Mesothelial cell of epicardium (in vitro differentiated cells): ENCODE measurements at regions not wholly inside any gene's neighbourhood (a gene's known extent, or its start where the extent isn't known, plus 50 kb on each side); places are given as distances from the start of the nearest gene placed in this dataset.
A peak's percentile ranks its signal among the peaks of the same experiment; 100 is the strongest.

Experiments used
- DNase-seq, 2 experiments: peaks; one replicate each; pipeline ENCODE4 v3.0.0; 2021; ENCODE audit warnings: low spot score in 2 of 2; ENCODE audit not compliant: unreplicated experiment in 2 of 2
- H3K27ac Mint-ChIP-seq: 2 replicates; pipeline ENCODE4 v1.8.0; 2021; ENCODE audit warnings: mixed read lengths
- H3K27me3 Mint-ChIP-seq: 2 replicates; pipeline ENCODE4 v1.8.0; 2021; ENCODE audit warnings: low read depth, mixed read lengths
- H3K36me3 Mint-ChIP-seq: 2 replicates; pipeline ENCODE4 v1.8.0; 2021; ENCODE audit warnings: mixed read lengths
- H3K4me1 Mint-ChIP-seq: 2 replicates; pipeline ENCODE4 v1.8.0; 2021; ENCODE audit warnings: mixed read lengths
- H3K4me3 Mint-ChIP-seq: 2 replicates; pipeline ENCODE4 v1.8.0; 2021; ENCODE audit warnings: mild to moderate bottlenecking, moderate library complexity, mixed read lengths
- H3K9me3 Mint-ChIP-seq: 2 replicates; pipeline ENCODE4 v1.8.0; 2021; ENCODE audit warnings: mixed read lengths
- TF ChIP-seq, protein P1 (sequence below): fragments of 200-600 bp; sonication (generic); IDR thresholded peaks from one replicate; pipeline ENCODE4 v1.5.0; 2021; ENCODE audit warnings: antibody characterized with exemption; ENCODE audit not compliant: unreplicated experiment

DNA sequence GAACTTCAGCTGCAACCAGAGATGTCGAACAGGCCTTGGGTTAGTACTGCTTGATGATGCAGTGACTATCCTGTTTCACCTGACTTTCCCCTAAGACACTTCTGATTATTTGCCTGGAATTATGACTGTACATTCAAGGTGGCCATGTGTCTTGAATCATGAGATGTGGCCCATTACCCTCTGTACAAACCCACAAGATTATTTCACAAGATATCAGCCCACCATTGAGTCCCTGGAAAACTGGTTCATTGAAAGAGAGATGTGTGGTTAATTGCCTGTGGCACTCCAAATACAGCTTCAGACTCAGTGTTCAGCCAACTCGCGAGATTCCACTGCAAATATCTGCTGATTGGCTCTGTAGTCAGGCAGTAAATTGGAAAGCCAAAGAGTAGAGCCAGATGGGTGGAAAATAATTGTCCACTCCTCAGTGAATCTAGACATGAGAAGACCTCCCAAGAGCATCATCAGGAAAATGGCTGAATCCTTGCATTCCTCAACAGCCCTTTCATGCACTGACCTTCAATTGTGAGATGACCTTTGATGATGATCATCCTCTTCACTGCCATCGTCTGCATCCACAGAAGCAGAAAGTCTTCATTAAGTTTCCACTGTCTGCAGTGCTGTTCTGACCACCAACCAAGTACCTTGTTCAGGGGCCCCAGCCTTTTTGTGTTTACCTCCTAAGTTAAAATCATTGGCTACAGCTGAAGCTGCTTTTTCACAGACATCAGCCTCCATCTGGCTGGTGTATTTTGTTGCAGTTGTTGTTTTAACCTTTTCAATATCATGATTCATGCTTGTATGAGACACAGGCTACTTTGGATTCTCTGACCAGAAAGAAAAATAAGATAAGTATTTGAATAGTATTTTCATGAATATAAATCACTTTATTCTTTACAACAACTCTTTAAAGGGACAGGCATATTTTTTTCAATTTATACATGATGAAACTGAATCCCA is 75.2 kb downstream of the ESM1 start:
- Mint-ChIP-seq H3K9me3 (no peaks in the 10 kb centered on the region), H3K36me3 (no peaks in the 10 kb centered on the region), H3K4me1 (peaks cover 14% of the 10 kb centered on the region), H3K4me3 (no peak overlapping the region), H3K27me3 (peaks cover 40% of the 10 kb centered on the region), H3K27ac (no peak overlapping the region)
- no peak for DNase-seq
- TF ChIP-seq, protein P1, sequence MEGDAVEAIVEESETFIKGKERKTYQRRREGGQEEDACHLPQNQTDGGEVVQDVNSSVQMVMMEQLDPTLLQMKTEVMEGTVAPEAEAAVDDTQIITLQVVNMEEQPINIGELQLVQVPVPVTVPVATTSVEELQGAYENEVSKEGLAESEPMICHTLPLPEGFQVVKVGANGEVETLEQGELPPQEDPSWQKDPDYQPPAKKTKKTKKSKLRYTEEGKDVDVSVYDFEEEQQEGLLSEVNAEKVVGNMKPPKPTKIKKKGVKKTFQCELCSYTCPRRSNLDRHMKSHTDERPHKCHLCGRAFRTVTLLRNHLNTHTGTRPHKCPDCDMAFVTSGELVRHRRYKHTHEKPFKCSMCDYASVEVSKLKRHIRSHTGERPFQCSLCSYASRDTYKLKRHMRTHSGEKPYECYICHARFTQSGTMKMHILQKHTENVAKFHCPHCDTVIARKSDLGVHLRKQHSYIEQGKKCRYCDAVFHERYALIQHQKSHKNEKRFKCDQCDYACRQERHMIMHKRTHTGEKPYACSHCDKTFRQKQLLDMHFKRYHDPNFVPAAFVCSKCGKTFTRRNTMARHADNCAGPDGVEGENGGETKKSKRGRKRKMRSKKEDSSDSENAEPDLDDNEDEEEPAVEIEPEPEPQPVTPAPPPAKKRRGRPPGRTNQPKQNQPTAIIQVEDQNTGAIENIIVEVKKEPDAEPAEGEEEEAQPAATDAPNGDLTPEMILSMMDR = no peak

GRCh38 chr5:54908774-54909525 is 76.4 kb downstream of the ESM1 start:
- Mint-ChIP-seq H3K27ac (no peak overlapping the region), H3K27me3 (peaks cover 28% of the 10 kb centered on the region), H3K36me3 (no peaks in the 10 kb centered on the region), H3K4me1 (peaks cover 15% of the 10 kb centered on the region), H3K9me3 (no peaks in the 10 kb centered on the region), H3K4me3 (no peak overlapping the region)
- no peak for DNase-seq
- TF ChIP-seq, protein P1 = no peak

- no peak overlapping the region for H3K4me3 Mint-ChIP-seq
- no peaks in the 10 kb centered on the region for H3K36me3 Mint-ChIP-seq
- peaks cover 25% of the 10 kb centered on the region for H3K27me3 Mint-ChIP-seq
- H3K27ac Mint-ChIP-seq = no peak overlapping the region
- H3K9me3 Mint-ChIP-seq = no peaks in the 10 kb centered on the region
- TF ChIP-seq, protein P1 = peak; percentile 64
- DNase-seq = peak in 1 of 2 experiments; percentile 75
- H3K4me1 Mint-ChIP-seq = peaks cover 13% of the 10 kb centered on the region
These were observed 79.4 kb downstream of the ESM1 start for GRCh38 chr5:54905942-54906537.

DNA sequence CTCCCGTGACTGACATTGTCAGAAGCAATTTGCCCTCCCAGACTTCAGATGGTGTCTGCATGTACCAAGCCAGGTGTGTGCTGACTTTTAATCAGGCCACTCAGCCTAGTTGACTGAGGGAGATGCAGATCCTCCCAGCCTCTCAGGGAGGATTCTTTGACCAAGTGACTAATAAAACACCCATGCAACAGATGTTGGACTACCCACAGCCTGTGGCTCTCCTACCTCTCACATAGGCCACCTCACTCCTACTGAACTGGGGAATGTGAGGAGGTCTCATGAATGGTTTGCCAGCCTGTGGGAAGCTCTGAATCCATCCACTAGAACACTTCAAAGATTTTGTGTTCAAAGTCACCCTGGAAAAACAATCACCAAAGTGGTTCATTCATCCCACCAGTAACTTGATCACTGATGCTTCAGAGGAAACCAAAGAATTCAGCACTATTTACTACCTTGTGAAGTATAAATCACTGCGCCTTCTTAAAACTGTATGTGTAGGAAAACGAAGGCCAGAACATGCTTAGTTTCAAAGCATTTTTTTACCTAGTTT is 80.1 kb downstream of the ESM1 start:
- H3K4me3 Mint-ChIP-seq = no peak overlapping the region
- H3K27me3 Mint-ChIP-seq = peaks cover 25% of the 10 kb centered on the region
- TF ChIP-seq, protein P1 = no peak
- H3K36me3 Mint-ChIP-seq = no peaks in the 10 kb centered on the region
- DNase-seq = no peak
- H3K4me1 Mint-ChIP-seq = peaks cover 6% of the 10 kb centered on the region
- H3K9me3 Mint-ChIP-seq = no peaks in the 10 kb centered on the region
- H3K27ac Mint-ChIP-seq = no peak overlapping the region

DNA sequence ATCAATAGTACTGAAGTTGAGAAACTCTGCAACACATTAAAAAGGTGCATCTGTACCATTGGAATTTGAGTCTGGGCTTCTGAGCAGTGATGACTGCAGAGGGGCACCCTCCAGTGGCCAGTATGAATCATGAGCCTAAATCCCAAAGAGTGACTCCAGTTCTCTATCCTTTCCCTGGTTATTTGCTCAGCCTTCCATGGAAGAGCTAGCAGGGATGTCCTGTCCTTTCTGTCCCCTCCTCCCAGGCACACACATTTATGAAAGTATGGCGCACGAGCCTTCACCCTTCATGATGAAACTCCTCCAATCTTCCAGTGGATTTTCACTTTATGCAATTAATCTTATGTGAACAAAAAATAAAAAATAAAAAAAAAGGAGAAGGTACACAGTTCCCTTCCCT is 81.0 kb downstream of the ESM1 start:
- Mint-ChIP-seq H3K4me3 (no peak overlapping the region), H3K27ac (no peak overlapping the region), H3K9me3 (no peaks in the 10 kb centered on the region), H3K36me3 (no peaks in the 10 kb centered on the region), H3K27me3 (peaks cover 31% of the 10 kb centered on the region), H3K4me1 (peaks cover 2% of the 10 kb centered on the region)
- no peak for DNase-seq
- TF ChIP-seq, protein P1 = peak; percentile 41
